Esophagus squamous epithelium (tissue), 4 donors: ENCODE measurements at regions not wholly inside any gene's neighbourhood (a gene's known extent, or its start where the extent isn't known, plus 50 kb on each side); places are given as distances from the start of the nearest gene placed in this dataset.

ENCODE experiments used
- CTCF ChIP-seq, 6 experiments: fragments of 450-650 bp in 4 of 6; fragments of 200-600 bp in 2 of 6; sonication (generic) in 2 of 6; IDR thresholded peaks; one replicate each; pipeline ENCODE4 v1.5.1; 2016 to 2019; ENCODE audit warnings: antibody characterized with exemption in 6 of 6, mild to moderate bottlenecking in 4 of 6, moderate library complexity in 4 of 6
- POLR2A ChIP-seq, 4 donors: fragments of 450-650 bp; IDR thresholded peaks; one replicate each; pipeline ENCODE4 v1.6.1; 2017; ENCODE audit warnings: antibody characterized with exemption in 4 of 4, mild to moderate bottlenecking in 4 of 4, moderate library complexity in 3 of 4

GRCh38 chr2:11944311-11944710 lies 197.9 kb downstream of the LPIN1 start:
- no peak for TF ChIP-seq POLR2A (IDR thresholded peaks at IDR 0.05)
- no peak for TF ChIP-seq CTCF (IDR thresholded peaks at IDR 0.05)
